Cerebellar nuclear complex (tissue), 1 donor: ENCODE measurements at regions not wholly inside any gene's neighbourhood (a gene's known extent, or its start where the extent isn't known, plus 50 kb on each side); places are given as distances from the start of the nearest gene placed in this dataset.

Source experiments
- DNase-seq, 2 experiments: peaks; one replicate each; lab custom pipeline; 2025; lab: John Stamatoyannopoulos, UW

- DNase-seq: no peak
Measured at GRCh38 chr2:20914087-20914486, 91.2 kb upstream of the LDAH start.

- DNase-seq: no peak
Measured at GRCh38 chr2:20913491-20913890, 90.6 kb upstream of the LDAH start.

- DNase-seq: no peak
Measured at GRCh38 chr2:20900052-20900636, 77.2 kb upstream of the LDAH start.

GRCh38 chr2:20897874-20898453, 75.1 kb upstream of the LDAH start:
- no peak for DNase-seq

- no peak for DNase-seq
Measured at GRCh38 chr2:20897047-20897446, 74.1 kb upstream of the LDAH start.

- no peak for DNase-seq
Measured at GRCh38 chr2:20884829-20885228, 61.9 kb upstream of the LDAH start.

GRCh38 chr2:20882466-20883170, 59.7 kb upstream of the LDAH start:
- no peak for DNase-seq

GRCh38 chr2:20880221-20880771, 57.4 kb upstream of the LDAH start:
- no peak for DNase-seq

GRCh38 chr2:20879221-20879620, 56.3 kb upstream of the LDAH start:
- DNase-seq: no peak

- no peak for DNase-seq
Measured at GRCh38 chr2:20877960-20878359, 55.1 kb upstream of the LDAH start.
